Frontal cortex (tissue), 3 donors: ENCODE measurements at regions not wholly inside any gene's neighbourhood (a gene's known extent, or its start where the extent isn't known, plus 50 kb on each side); places are given as distances from the start of the nearest gene placed in this dataset.

Experiments
- DNase-seq, 2 donors: peaks; one replicate each; pipeline ENCODE4 v3.0.0; 2012; ENCODE audit warnings: low spot score in 2 of 2
- FAIRE-seq: peaks from 2 replicates; lab custom pipeline; 2012; peaks lifted over from hg19 to GRCh38; lab: Jason Lieb, UNC
- donor health status: control.
- donor health status: control.
- donor health status: control.

GRCh38 chr16:82421851-82422250 is 204.9 kb upstream of the CDH13 start:
- no peak for FAIRE-seq
- no peak for DNase-seq

DNA sequence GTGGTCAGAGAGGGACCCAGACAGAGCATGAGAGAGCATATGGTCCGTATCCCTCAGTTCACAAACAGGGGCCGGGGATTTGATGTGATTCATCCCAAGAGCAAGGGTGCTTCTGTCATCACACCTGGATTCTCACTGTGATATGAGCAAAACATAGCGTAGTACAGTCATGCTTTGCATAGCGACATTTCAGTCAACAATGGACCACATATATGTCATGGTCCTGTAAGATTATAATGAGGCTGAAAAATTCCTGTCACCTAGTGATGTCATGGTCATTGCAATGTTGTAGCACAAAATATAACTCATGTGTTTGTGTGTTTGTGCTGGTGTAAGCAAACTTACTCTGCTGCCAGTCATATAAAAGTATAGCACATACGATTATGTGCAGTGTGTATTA is 207.4 kb upstream of the CDH13 start:
- DNase-seq (no peak), FAIRE-seq (no peak)

DNA sequence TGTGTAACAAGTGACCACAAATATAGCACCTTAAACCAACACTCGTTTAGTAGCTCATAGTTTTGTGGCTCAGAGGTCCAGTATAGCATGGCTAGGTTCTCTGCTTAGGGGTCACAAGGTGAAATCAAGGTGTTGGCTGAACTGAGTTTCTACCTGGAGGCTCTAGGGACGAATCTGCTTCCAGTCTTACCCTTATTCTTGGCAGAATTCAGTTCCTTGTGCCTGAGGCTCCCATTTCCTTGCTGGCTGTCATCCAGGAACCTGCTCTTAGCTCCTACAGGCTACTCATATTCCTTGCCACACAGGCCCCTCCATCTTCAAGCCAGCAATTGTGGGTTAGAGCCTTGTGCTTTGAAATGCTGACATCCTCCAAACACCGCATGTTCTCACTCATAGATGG is 212.3 kb upstream of the CDH13 start:
- DNase-seq = no peak
- no peak for FAIRE-seq

- FAIRE-seq (no peak), DNase-seq (no peak)
These were observed 214.0 kb upstream of the CDH13 start for GRCh38 chr16:82412770-82413169.

DNA sequence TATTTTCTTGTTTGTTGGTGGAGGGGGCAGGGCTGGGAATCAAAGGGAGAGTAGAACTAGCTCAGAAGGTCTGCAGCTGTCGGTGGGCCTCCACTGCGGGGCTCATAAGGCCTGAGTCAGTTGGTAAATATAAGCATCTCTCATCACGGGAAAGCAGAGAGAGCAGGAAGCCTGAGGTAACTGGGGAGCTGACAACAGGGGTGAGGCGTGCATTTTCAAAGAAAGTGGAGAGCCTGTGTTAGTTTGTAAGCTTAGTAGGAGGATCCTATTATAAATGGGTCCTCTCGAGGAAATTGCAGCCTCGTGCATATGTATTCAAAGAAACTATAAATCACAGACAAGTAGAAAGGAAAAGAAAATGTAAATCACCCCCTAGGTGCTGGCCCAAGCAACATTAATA is 221.0 kb upstream of the CDH13 start:
- no peak for FAIRE-seq
- no peak for DNase-seq

GRCh38 chr16:82404586-82405315 is 222.0 kb upstream of the CDH13 start:
- no peak for FAIRE-seq
- no peak for DNase-seq

GRCh38 chr16:82402665-82403218 is 224.0 kb upstream of the CDH13 start:
- FAIRE-seq (no peak), DNase-seq (no peak)

GRCh38 chr16:82400046-82400445 is 226.7 kb upstream of the CDH13 start:
- DNase-seq (no peak), FAIRE-seq (no peak)

GRCh38 chr16:82396509-82396908 is 226.5 kb upstream of the MPHOSPH6 start:
- no peak for DNase-seq
- FAIRE-seq = no peak

GRCh38 chr16:82395212-82395611 is 225.2 kb upstream of the MPHOSPH6 start:
- FAIRE-seq (no peak), DNase-seq (no peak)

GRCh38 chr16:82391690-82392089 is 221.7 kb upstream of the MPHOSPH6 start:
- DNase-seq (no peak), FAIRE-seq (no peak)

DNA sequence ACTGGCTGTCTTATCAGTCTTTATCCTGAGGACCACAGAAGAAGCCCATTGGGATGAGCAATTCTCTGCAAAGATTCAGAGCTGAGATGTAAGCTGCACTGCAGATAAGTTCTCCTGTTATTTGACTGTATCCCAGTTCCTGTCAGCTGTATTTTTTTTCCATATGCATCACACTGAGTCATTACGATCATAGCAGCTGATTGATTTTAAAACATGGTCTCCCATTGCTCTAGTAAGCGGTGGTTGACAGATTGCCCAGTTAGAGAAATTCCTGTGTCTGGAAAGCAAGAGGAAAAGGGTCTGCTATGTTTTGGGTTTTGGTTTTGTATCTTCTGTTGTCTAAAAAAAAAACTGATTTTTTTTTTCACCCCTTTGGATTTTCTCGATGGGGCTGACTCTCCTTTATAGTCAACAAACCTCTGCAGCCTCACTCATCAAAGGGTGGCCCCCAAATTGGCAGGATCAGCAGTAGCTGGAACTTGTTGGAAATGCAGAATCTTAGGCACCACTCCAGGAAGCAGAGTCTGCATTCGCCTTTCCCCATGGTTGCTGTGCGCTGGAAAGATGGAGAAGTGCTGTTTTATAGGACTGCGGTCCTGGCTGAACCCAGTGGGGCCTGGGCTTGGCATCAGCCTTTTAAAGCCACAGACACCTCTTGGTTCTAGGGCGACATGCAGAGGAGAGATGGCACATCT is 220.1 kb upstream of the MPHOSPH6 start:
- FAIRE-seq (no peak), DNase-seq (no peak)

DNA sequence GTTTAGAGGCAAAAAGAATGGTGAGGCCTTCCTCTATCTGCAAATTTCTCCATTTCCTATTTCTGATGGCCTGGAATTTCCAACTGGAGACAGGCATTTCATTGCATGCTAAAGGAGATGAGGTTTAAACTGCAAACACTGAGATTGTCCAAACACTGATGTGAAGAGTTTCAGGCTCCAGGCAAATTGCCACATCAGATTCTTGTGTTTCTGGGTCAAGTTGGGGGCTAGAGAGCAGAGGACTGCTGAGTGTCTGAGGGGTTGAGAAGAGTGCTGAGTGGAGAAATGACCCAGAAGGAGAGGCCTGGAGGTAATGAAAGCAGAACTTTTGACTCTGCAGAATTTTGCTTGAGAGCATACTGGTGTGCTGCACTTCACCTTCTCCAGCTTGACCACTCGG is 216.7 kb upstream of the MPHOSPH6 start:
- DNase-seq (no peak), FAIRE-seq (no peak)

- FAIRE-seq = no peak
- DNase-seq = no peak
These were observed 214.9 kb upstream of the MPHOSPH6 start for GRCh38 chr16:82384949-82385348.

DNA sequence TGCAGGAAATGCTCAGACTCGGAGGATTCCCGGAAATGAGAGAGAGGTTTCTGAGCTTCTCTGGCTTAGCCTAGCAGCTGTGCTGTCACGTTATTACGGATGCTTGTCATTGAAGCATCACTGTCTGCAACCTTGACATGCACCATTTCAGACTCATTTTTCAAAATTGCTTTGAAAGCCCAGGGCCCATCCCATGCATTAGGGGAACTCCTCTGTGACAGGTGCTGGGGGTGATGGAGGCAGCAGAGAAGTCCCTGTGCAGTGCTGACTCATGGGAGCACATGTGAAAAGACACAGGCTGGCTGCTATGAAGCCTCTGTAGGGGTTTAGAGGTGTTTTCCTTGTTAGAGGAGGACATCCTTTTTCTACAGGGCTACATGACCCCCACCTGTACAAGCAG is 214.0 kb upstream of the MPHOSPH6 start:
- FAIRE-seq (no peak), DNase-seq (no peak)

DNA sequence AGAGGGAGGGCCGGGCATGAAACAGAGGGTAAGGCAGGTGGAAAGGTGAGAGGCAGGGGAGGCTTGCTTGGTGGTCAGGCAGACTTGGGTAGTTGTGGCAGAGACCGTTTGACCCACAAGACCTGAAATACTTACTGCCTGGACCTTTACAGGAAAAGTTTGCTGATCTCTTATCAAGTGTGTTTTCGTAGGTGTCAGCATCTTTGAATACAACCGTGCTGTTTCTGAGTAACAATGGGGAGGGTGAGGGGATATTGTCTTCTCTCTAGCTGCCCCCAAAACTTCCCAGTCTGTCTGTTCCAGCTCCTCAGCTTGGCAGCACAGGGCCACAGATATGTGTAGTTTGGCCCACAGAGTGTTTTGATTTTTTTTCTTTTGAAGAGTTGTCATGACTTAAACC is 212.5 kb upstream of the MPHOSPH6 start:
- FAIRE-seq = no peak

DNA sequence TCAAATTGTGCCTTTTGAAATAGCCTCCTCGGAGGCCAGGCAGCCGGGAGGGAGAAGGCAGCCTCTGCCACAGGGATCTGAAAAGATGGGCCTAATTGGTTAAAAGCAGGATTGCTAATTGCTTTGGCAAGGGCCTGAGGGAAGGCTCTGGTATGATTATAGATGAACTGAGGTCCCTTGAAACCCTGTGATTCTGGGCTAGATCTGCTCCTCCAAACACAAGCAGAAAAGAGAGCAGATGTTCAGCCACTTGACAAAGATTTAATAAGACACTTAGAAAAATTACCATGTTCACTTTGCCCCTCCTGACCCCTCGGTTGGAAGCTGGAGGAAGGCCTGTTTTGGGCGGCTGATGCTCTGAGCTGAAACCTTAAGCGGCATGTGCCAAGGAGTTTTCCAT is 209.5 kb upstream of the MPHOSPH6 start:
- FAIRE-seq = no peak
- DNase-seq = no peak

More for the DNA sequence above, 212.5 kb upstream of the MPHOSPH6 start:
- no peak for DNase-seq

- no peak for FAIRE-seq
- no peak for DNase-seq
These were observed 204.0 kb upstream of the MPHOSPH6 start for GRCh38 chr16:82373976-82374375.

DNA sequence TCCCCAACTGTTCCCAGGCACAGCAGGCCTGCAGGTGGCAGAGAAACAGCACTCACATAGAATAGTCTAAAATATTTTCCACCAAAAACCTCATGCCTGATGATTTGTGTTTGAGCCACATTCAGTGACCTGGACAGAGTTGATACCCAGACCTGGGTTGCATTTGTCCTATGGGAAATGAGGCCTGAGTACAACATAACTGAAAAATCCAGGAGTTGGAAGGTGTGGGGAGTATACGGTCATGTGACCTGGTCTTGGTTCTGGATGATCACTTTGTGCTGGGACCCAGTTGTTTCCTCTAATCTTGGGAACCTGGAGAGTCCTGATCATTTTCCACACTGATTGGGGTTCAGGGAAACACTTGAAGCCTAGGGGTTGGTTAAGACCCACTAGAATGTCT is 200.3 kb upstream of the MPHOSPH6 start:
- FAIRE-seq (no peak), DNase-seq (no peak)

- DNase-seq (peak; percentile 7 to 61), FAIRE-seq (no peak)
These were observed 198.0 kb upstream of the MPHOSPH6 start for GRCh38 chr16:82368041-82368440.

DNA sequence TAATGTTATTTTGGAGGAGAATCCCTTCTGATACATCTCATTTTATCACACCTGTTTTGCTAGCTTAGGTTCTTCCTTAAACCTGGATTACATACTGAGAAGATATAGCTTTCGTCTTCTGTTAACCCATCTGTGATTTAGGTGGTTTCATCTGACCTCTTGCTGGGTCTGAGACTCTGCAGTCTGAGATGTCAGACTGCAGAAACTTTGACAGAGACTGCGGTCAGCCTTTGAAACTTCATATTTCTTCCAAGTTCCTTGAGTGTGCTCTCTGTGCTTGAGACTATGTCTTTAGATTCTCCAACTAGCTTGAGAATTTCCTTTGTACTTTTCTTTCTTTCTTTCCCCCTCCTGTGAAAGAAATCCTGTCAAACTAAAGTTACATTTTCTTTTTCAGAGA is 196.4 kb upstream of the MPHOSPH6 start:
- FAIRE-seq (no peak), DNase-seq (no peak)
